ENCODE measurements at regions not wholly inside any gene's neighbourhood (a gene's known extent, or its start where the extent isn't known, plus 50 kb on each side); places are given as distances from the start of the nearest gene placed in this dataset.

DNA sequence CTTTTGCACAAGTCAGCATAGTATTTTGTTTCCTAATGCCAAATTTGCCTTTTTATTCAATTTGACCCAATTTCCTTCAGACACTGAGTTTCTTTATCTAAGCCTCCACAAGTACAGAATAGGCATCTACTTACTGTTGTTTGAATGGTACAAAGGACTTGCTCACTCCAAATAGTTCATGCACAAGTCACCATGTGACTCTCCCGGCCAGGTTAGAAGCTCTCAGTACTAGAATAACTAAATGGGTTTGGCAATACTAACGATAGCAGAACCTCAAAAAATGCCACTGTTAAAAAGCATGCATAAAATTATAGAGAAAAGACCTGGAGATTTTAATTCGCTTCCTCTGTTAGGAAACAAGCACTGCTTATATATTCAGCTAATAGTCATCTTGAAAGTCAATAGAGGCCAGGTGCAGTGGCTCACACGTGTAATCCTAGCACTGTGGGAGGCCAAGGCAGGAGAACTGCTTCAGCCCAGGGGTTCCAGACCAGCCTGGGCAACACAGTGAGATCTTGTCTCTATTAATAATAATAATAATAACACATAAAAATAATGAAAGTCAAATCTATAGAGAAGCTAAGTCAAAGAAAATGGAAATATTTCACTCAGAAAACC lies 335.8 kb upstream of the MBL2 start:
- H3K9me3 Mint-ChIP-seq (ENCODE audit: insufficient read depth) = no peaks in the 10 kb centered on the region

DNA sequence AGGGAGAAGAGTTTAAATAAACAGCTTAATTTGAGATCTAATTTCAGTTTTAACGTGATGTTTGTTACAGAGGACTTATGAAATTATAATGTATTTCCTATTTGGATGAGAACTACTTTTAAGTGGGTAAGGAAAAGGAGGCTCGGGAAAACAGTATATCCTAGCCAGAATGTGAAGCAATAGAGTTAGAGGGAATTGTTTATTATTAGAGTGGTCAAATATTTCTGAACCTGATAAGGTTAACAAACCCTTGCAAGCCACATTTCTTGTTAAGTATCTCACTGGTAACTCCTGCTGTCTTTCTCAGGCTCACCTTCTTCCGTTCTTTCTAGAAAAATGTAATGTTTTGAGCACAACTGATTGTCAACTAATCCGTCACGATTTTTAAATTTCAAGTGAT lies 335.1 kb upstream of the MBL2 start:
- Histone ChIP-seq H3K79me2 (ENCODE audit: control insufficient read depth, insufficient read depth, low read length) (no peaks in the 10 kb centered on the region), H4K20me1 (ENCODE audit: control insufficient read depth, insufficient read depth, low read length, poor library complexity, severe bottlenecking) (no peaks in the 10 kb centered on the region), H3K9me3 (ENCODE audit: control extremely low read depth in 1 of 3, control insufficient read depth in 2 of 3, insufficient read depth in 1 of 3, low read length in 2 of 3) (peaks cover 0 to 8% (median 1%) of the 10 kb centered on the region in 3 donors), H3K27me3 (replicated peaks in 1 of 4; ENCODE audit: control extremely low read depth in 1 of 4, control insufficient read depth in 3 of 4, insufficient read depth in 4 of 4, low read length in 3 of 4) (no peaks in the 10 kb centered on the region), H3K27ac (ENCODE audit: low read length in 2 of 2) (no peak overlapping the region), H3K9ac (ENCODE audit: low read length) (no peak overlapping the region), H3K4me3 (ENCODE audit: control extremely low read depth in 1 of 5, extremely low read depth in 1 of 5, insufficient read depth in 1 of 5, low read depth in 2 of 5, low read length in 4 of 5) (no peak overlapping the region), H3K36me3 (replicated peaks in 1 of 2; ENCODE audit: control extremely low read depth in 1 of 2, control insufficient read depth in 1 of 2, extremely low read depth in 1 of 2, insufficient read depth in 2 of 2, low read length in 1 of 2) (no peaks in the 10 kb centered on the region), H3K4me1 (ENCODE audit: control insufficient read depth in 2 of 2, insufficient read depth in 2 of 2, low read length in 2 of 2) (no peaks in the 10 kb centered on the region), H2AFZ (ENCODE audit: insufficient read depth, low read depth, low read length, poor library complexity, severe bottlenecking) (no peak overlapping the region), H3K4me2 (replicated peaks; ENCODE audit: low read depth, low read length, poor library complexity, severe bottlenecking) (no peak overlapping the region)
- POLR2A ChIA-PET = no interaction called here
- 100% methylated on average over 1 of the region's 5 CpGs for WGBS (ENCODE audit: insufficient coverage)
- no peak overlapping the region for H3K27ac Mint-ChIP-seq
- TF ChIP-seq EZH2 (IDR thresholded peaks at IDR 0.05; ENCODE audit: borderline replicate concordance, insufficient read depth, low read depth, low read length, poor library complexity, severe bottlenecking) = no peak
- TF ChIP-seq, protein P1, sequence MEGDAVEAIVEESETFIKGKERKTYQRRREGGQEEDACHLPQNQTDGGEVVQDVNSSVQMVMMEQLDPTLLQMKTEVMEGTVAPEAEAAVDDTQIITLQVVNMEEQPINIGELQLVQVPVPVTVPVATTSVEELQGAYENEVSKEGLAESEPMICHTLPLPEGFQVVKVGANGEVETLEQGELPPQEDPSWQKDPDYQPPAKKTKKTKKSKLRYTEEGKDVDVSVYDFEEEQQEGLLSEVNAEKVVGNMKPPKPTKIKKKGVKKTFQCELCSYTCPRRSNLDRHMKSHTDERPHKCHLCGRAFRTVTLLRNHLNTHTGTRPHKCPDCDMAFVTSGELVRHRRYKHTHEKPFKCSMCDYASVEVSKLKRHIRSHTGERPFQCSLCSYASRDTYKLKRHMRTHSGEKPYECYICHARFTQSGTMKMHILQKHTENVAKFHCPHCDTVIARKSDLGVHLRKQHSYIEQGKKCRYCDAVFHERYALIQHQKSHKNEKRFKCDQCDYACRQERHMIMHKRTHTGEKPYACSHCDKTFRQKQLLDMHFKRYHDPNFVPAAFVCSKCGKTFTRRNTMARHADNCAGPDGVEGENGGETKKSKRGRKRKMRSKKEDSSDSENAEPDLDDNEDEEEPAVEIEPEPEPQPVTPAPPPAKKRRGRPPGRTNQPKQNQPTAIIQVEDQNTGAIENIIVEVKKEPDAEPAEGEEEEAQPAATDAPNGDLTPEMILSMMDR (IDR thresholded peaks at IDR 0.05) = no peak
- H3K4me3 Mint-ChIP-seq = no peak overlapping the region
- ATAC-seq (ENCODE audit: low read depth) (no peak), DNase-seq (no peak)
- no peaks in the 10 kb centered on the region for H3K27me3 Mint-ChIP-seq
- no peaks in the 10 kb centered on the region for H3K4me1 Mint-ChIP-seq
- intact Hi-C loops (cut with micrococcal nuclease) = no loop called here
- CTCF ChIA-PET = no interaction called here
- no peaks in the 10 kb centered on the region for H3K9me3 Mint-ChIP-seq (ENCODE audit: insufficient read depth)

More for the DNA sequence above, 335.8 kb upstream of the MBL2 start:
- no peak for DNase-seq
- Histone ChIP-seq H3K36me3 (replicated peaks in 1 of 2; ENCODE audit: control extremely low read depth in 1 of 2, control insufficient read depth in 1 of 2, extremely low read depth in 1 of 2, insufficient read depth in 2 of 2, low read length in 1 of 2) (no peaks in the 10 kb centered on the region), H3K79me2 (ENCODE audit: control insufficient read depth, insufficient read depth, low read length) (no peaks in the 10 kb centered on the region), H4K20me1 (ENCODE audit: control insufficient read depth, insufficient read depth, low read length, poor library complexity, severe bottlenecking) (no peaks in the 10 kb centered on the region), H3K4me2 (replicated peaks; ENCODE audit: low read depth, low read length, poor library complexity, severe bottlenecking) (no peak overlapping the region), H2AFZ (ENCODE audit: insufficient read depth, low read depth, low read length, poor library complexity, severe bottlenecking) (no peak overlapping the region), H3K9me3 (ENCODE audit: control extremely low read depth in 1 of 3, control insufficient read depth in 2 of 3, insufficient read depth in 1 of 3, low read length in 2 of 3) (peaks cover 0 to 8% (median 1%) of the 10 kb centered on the region in 3 donors), H3K27ac (ENCODE audit: low read length in 2 of 2) (no peak overlapping the region), H3K9ac (ENCODE audit: low read length) (no peak overlapping the region), H3K4me3 (ENCODE audit: control extremely low read depth in 1 of 5, extremely low read depth in 1 of 5, insufficient read depth in 1 of 5, low read depth in 2 of 5, low read length in 4 of 5) (no peak overlapping the region), H3K4me1 (ENCODE audit: control insufficient read depth in 2 of 2, insufficient read depth in 2 of 2, low read length in 2 of 2) (no peaks in the 10 kb centered on the region), H3K27me3 (replicated peaks in 1 of 4; ENCODE audit: control extremely low read depth in 1 of 4, control insufficient read depth in 3 of 4, insufficient read depth in 4 of 4, low read length in 3 of 4) (no peaks in the 10 kb centered on the region)
- TF ChIP-seq, protein P1 (IDR thresholded peaks at IDR 0.05) = no peak
- no peak for TF ChIP-seq EZH2 (IDR thresholded peaks at IDR 0.05; ENCODE audit: borderline replicate concordance, insufficient read depth, low read depth, low read length, poor library complexity, severe bottlenecking)
- Mint-ChIP-seq H3K27ac (no peak overlapping the region), H3K4me1 (no peaks in the 10 kb centered on the region), H3K4me3 (no peak overlapping the region), H3K27me3 (no peaks in the 10 kb centered on the region)
- ChIA-PET POLR2A (no interaction called here), CTCF (no interaction called here)
- intact Hi-C loops (cut with micrococcal nuclease) = no loop called here
- ATAC-seq (ENCODE audit: low read depth) = no peak
- no CpG with 5 or more reads among the region's 4 CpGs for WGBS (ENCODE audit: insufficient coverage)

Data from B cell (primary cell).